ENCODE measurements at regions not wholly inside any gene's neighbourhood (a gene's known extent, or its start where the extent isn't known, plus 50 kb on each side); places are given as distances from the start of the nearest gene placed in this dataset.

GRCh38 chr12:105474672-105475071, 144.2 kb downstream of the C12orf75 start:
- no peak for TF ChIP-seq CTCF (IDR thresholded peaks at IDR 0.05)
- no peak for TF ChIP-seq POLR2A (IDR thresholded peaks at IDR 0.05; ENCODE audit: low read depth)
- TF ChIP-seq POLR2AphosphoS5 (IDR thresholded peaks at IDR 0.05) = no peak

Measured in esophagus muscularis mucosa (tissue), 3 donors.